B cell (primary cell): ENCODE measurements at regions not wholly inside any gene's neighbourhood (a gene's known extent, or its start where the extent isn't known, plus 50 kb on each side); places are given as distances from the start of the nearest gene placed in this dataset.

ENCODE experiments used
- ATAC-seq: fragments of 200-7000 bp; cut with Tn5 transposase; one replicate; pipeline ENCODE4 v1.10.0; 2021; ENCODE audit warnings: low read depth, mild to moderate bottlenecking, moderate number of reproducible peaks, moderate library complexity
- CTCF ChIA-PET: fragments of 350-600 bp; sonication (Branson Sonifier 250); formaldehyde crosslinking; loops from one replicate; lab custom pipeline; 2021; ENCODE audit warnings: antibody characterized with exemption, inconsistent platforms; lab: Charles Lee
- POLR2A ChIA-PET: fragments of 350-600 bp; sonication (Branson Sonifier 250); formaldehyde crosslinking; loops from one replicate; lab custom pipeline; 2021; ENCODE audit warnings: antibody characterized with exemption; lab: Charles Lee
- DNase-seq: peaks from one replicate; pipeline ENCODE4 v3.0.0; 2013
- H2AFZ ChIP-seq: 2 replicates; pipeline ENCODE4 v1.6.1; 2012; ENCODE audit warnings: mild to moderate bottlenecking, low read depth, low read length; ENCODE audit not compliant: insufficient read depth, poor library complexity, severe bottlenecking
- H3K27ac ChIP-seq, 2 donors: 1 replicate in 1 of 2; 2 replicates in 1 of 2; pipeline ENCODE4 v1.5.1; 2012 to 2013; ENCODE audit warnings: low read length in 2 of 2, mild to moderate bottlenecking in 2 of 2, moderate library complexity in 1 of 2
- H3K27me3 ChIP-seq, 4 experiments: fragments of 200-600 bp in 1 of 4; sonication (generic) in 1 of 4; replicated peaks in 1 of 4; 1 replicate in 2 of 4; 2 replicates in 2 of 4; pipeline versions ENCODE4 v1.6.1 to v1.7.0; 2013 to 2016; ENCODE audit warnings: low read length in 3 of 4, mild to moderate bottlenecking in 2 of 4, mixed read lengths in 1 of 4, moderate library complexity in 1 of 4; ENCODE audit not compliant: insufficient read depth in 4 of 4, control insufficient read depth in 3 of 4; ENCODE audit errors: control extremely low read depth in 1 of 4
- H3K36me3 ChIP-seq, 2 experiments: replicated peaks in 1 of 2; 1 replicate in 1 of 2; 2 replicates in 1 of 2; pipeline versions ENCODE4 v1.6.1 to v1.7.1; 2013; ENCODE audit warnings: low read length in 1 of 2; ENCODE audit not compliant: insufficient read depth in 2 of 2, control insufficient read depth in 1 of 2; ENCODE audit errors: control extremely low read depth in 1 of 2, extremely low read depth in 1 of 2
- H3K4me1 ChIP-seq, 2 donors: fragments of 200-600 bp in 1 of 2; sonication (generic) in 1 of 2; 1 replicate in 1 of 2; 2 replicates in 1 of 2; pipeline versions ENCODE4 v1.5.1 to v1.6.1; 2013 to 2017; ENCODE audit warnings: low read length in 2 of 2; ENCODE audit not compliant: control insufficient read depth in 2 of 2, insufficient read depth in 2 of 2
- H3K4me2 ChIP-seq: replicated peaks from 2 replicates; pipeline ENCODE3; 2012; ENCODE audit warnings: mild to moderate bottlenecking, low read depth, low read length; ENCODE audit not compliant: poor library complexity, severe bottlenecking
- H3K4me3 ChIP-seq, 5 experiments: fragments of 200-600 bp in 1 of 5; sonication (generic) in 1 of 5; 1 replicate in 3 of 5; 2 replicates in 2 of 5; pipeline versions ENCODE4 v1.5.1 to v1.7.0; 2011 to 2016; ENCODE audit warnings: low read length in 4 of 5, mild to moderate bottlenecking in 4 of 5, low read depth in 2 of 5, control low read depth in 1 of 5, moderate library complexity in 1 of 5; ENCODE audit not compliant: insufficient read depth in 1 of 5; ENCODE audit errors: control extremely low read depth in 1 of 5, extremely low read depth in 1 of 5
- H3K79me2 ChIP-seq: fragments of 200-600 bp; sonication (generic); one replicate; pipeline ENCODE4 v1.6.0; 2016; ENCODE audit warnings: low read length; ENCODE audit not compliant: control insufficient read depth, insufficient read depth
- H3K9ac ChIP-seq: fragments of 200-600 bp; sonication (generic); 2 replicates; pipeline ENCODE4 v1.6.1; 2017; ENCODE audit warnings: mild to moderate bottlenecking, low read length, moderate library complexity
- H3K9me3 ChIP-seq, 3 donors: one replicate each; pipeline versions ENCODE4 v1.6.1 to v1.7.1; 2013; ENCODE audit warnings: low read length in 2 of 3; ENCODE audit not compliant: control insufficient read depth in 2 of 3, insufficient read depth in 1 of 3; ENCODE audit errors: control extremely low read depth in 1 of 3
- H4K20me1 ChIP-seq: 2 replicates; pipeline ENCODE4 v1.6.0; 2012; ENCODE audit warnings: mild to moderate bottlenecking, low read length; ENCODE audit not compliant: insufficient read depth, control insufficient read depth, poor library complexity, severe bottlenecking
- H3K27ac Mint-ChIP-seq: one replicate; pipeline ENCODE4 v1.8.0; 2021; ENCODE audit warnings: mixed read lengths
- H3K27me3 Mint-ChIP-seq: one replicate; pipeline ENCODE4 v1.8.0; 2021; ENCODE audit warnings: mixed read lengths
- H3K4me1 Mint-ChIP-seq: one replicate; pipeline ENCODE4 v1.8.0; 2021; ENCODE audit warnings: mixed read lengths
- H3K4me3 Mint-ChIP-seq: one replicate; pipeline ENCODE4 v1.8.0; 2021; ENCODE audit warnings: mixed read lengths
- H3K9me3 Mint-ChIP-seq: one replicate; pipeline ENCODE4 v1.8.0; 2022; ENCODE audit warnings: mixed read lengths; ENCODE audit not compliant: insufficient read depth
- EZH2 ChIP-seq: IDR thresholded peaks from 2 replicates; pipeline ENCODE4 v1.6.1; 2012; ENCODE audit warnings: borderline replicate concordance, low read depth, mild to moderate bottlenecking, moderate library complexity, low read length; ENCODE audit not compliant: insufficient read depth, poor library complexity, severe bottlenecking
- WGBS: methylation state at CpG from one replicate; pipeline ENCODE4 v1.1.5; 2013; ENCODE audit warnings: missing lambda C conversion rate; ENCODE audit not compliant: insufficient coverage; 5-methylcytosine and 5-hydroxymethylcytosine counted together
- intact Hi-C: fragments of 100-400 bp; cut with micrococcal nuclease; formaldehyde crosslinking; loops from one replicate; pipeline ENCODE4 v1.10.0; 2022
- TF ChIP-seq, protein P1 (sequence below): fragments of 200-600 bp; IDR thresholded peaks from one replicate; pipeline ENCODE4 v1.8.0; 2022; ENCODE audit warnings: antibody characterized with exemption, mild to moderate bottlenecking

GRCh38 chr3:162147996-162148395 lies 651.4 kb downstream of the OTOL1 start:
- Mint-ChIP-seq H3K4me3 (no peak overlapping the region), H3K9me3 (no peaks in the 10 kb centered on the region), H3K27ac (no peak overlapping the region), H3K4me1 (no peaks in the 10 kb centered on the region), H3K27me3 (no peaks in the 10 kb centered on the region)
- Histone ChIP-seq H2AFZ (no peak overlapping the region), H3K27me3 (no peaks in the 10 kb centered on the region), H3K4me2 (no peak overlapping the region), H3K9me3 (no peaks in the 10 kb centered on the region), H3K36me3 (no peaks in the 10 kb centered on the region), H3K79me2 (no peaks in the 10 kb centered on the region), H4K20me1 (no peaks in the 10 kb centered on the region), H3K4me3 (no peak overlapping the region), H3K9ac (no peak overlapping the region), H3K4me1 (no peaks in the 10 kb centered on the region), H3K27ac (no peak overlapping the region)
- CTCF ChIA-PET = no interaction called here
- POLR2A ChIA-PET = no interaction called here
- no peak for TF ChIP-seq EZH2
- ATAC-seq (no peak), DNase-seq (no peak)
- WGBS = 43% methylated on average over 1 of the region's 1 CpG
- intact Hi-C loops = no loop called here

DNA sequence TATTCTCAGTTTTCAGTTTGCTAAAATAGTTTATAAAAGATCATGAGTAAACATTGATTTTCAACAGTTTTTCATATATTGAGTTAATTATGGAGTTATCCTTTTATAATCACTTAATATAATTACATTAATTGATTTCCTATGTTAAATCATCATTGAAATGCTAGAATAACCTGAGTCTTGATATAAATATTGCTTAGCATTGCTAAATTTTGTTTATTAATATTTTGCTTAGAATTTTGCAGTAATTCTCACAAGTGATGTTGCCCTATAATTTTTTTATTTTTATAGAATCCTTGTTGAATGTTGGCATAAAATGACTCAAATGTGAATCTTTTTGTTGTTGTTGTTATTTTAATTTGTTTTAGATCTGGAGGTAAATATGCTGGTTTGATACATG lies 654.2 kb downstream of the OTOL1 start:
- Histone ChIP-seq H3K27ac (no peak overlapping the region), H3K36me3 (no peaks in the 10 kb centered on the region), H3K4me1 (no peaks in the 10 kb centered on the region), H3K4me2 (no peak overlapping the region), H3K9me3 (no peaks in the 10 kb centered on the region), H3K27me3 (no peaks in the 10 kb centered on the region), H2AFZ (no peak overlapping the region), H3K4me3 (no peak overlapping the region), H3K79me2 (no peaks in the 10 kb centered on the region), H4K20me1 (no peaks in the 10 kb centered on the region), H3K9ac (no peak overlapping the region)
- H3K4me1 Mint-ChIP-seq = no peaks in the 10 kb centered on the region
- ChIA-PET CTCF (no interaction called here), POLR2A (no interaction called here)
- intact Hi-C loops = no loop called here
- H3K4me3 Mint-ChIP-seq = no peak overlapping the region
- H3K27me3 Mint-ChIP-seq = no peaks in the 10 kb centered on the region
- H3K27ac Mint-ChIP-seq = no peak overlapping the region
- no peaks in the 10 kb centered on the region for H3K9me3 Mint-ChIP-seq
- DNase-seq (no peak), ATAC-seq (no peak)
- TF ChIP-seq, protein P1, sequence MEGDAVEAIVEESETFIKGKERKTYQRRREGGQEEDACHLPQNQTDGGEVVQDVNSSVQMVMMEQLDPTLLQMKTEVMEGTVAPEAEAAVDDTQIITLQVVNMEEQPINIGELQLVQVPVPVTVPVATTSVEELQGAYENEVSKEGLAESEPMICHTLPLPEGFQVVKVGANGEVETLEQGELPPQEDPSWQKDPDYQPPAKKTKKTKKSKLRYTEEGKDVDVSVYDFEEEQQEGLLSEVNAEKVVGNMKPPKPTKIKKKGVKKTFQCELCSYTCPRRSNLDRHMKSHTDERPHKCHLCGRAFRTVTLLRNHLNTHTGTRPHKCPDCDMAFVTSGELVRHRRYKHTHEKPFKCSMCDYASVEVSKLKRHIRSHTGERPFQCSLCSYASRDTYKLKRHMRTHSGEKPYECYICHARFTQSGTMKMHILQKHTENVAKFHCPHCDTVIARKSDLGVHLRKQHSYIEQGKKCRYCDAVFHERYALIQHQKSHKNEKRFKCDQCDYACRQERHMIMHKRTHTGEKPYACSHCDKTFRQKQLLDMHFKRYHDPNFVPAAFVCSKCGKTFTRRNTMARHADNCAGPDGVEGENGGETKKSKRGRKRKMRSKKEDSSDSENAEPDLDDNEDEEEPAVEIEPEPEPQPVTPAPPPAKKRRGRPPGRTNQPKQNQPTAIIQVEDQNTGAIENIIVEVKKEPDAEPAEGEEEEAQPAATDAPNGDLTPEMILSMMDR = no peak
- TF ChIP-seq EZH2 = no peak
